GM21526 (cell line): ENCODE measurements at regions not wholly inside any gene's neighbourhood (a gene's known extent, or its start where the extent isn't known, plus 50 kb on each side); places are given as distances from the start of the nearest gene placed in this dataset.
"Not testable (repeated sequence)": the region's sequence is repeated elsewhere in the genome, so short reads cannot be mapped to it uniquely, and the experiment has no call there.

Experiments used
- ATAC-seq: cut with Tn5 transposase; IDR thresholded peaks from one replicate; pipeline ENCODE4 v1.9.1; 2021; ENCODE audit warnings: moderate library complexity; ENCODE audit not compliant: unreplicated experiment, low FRiP score

DNA sequence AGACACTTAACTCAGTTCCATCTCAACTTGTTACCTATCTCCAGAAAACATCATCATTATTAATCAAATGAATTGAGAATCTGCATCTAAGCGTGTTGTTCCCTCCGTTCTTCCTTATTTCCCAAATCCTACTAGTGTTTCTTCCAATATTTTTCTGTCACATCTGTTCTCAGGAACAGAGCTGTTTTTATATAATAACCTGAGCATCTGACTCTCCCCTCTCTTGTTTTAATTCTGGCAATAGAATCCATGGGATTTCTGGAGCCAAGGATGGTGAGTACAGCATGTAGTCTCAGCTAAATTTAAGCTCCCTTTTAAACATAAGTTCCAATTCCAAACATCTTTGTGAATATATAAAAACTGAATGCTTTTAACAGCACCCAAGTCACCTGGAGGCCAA lies 558.3 kb downstream of the DTWD2 start:
- ATAC-seq: no peak

DNA sequence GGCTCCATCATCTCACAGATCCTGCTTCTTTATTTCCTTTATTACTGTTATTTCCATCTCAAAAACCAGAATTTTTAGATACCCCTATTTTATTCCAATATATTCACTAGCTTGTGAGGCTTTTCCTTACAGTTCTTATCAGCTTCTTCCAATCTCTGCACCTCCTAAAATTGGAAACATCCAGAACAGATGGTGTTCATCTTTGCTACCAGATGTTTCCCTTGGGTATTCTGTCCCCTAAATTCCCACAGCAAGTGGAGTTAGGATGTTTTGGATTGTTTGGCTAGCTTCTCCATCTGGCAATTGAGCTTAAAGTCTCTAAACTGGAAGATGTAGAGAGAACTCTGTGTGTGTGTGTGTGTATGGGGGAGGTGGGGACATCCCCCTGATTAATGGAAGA lies 580.4 kb downstream of the DTWD2 start:
- ATAC-seq: no peak

DNA sequence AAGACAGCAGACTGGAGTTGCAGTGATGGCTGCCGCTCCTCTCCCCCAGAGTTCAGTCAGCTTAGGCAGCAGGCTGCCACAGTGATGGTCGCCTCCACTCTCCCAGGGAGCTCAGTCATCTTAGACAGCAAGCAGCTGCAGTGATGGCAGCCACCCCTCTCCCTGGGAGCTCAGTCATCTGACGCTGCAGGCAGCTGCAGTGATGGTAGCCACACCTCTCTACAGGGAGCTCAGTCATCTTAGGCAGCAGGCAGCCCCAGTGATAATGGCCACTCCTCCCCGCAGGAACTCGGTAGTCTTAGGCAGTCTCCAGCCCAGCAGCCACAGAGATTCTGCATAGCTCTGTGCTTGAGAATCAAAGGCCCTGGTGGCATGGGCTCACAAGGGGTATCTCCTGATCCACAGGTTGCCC lies 582.7 kb downstream of the DTWD2 start:
- no peak for ATAC-seq

DNA sequence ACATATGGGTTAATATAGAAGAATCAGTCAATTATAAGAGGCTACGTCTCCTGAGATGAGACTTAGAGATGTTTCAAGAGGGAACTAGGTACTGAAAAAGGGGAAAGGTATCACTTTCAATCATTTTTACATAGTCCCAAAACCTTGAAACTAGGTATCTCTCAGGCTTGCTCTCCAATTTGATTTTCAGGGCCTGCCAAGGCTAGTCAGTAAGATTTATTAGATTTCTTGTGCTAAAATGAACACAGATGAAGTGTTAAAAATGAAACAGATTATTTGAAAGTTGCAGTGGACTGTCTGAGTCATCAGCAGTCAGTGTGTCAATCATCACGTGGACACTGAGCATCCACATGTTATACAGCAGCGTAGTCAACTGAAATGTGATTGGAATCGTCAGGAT lies 591.1 kb downstream of the DTWD2 start:
- no peak for ATAC-seq

DNA sequence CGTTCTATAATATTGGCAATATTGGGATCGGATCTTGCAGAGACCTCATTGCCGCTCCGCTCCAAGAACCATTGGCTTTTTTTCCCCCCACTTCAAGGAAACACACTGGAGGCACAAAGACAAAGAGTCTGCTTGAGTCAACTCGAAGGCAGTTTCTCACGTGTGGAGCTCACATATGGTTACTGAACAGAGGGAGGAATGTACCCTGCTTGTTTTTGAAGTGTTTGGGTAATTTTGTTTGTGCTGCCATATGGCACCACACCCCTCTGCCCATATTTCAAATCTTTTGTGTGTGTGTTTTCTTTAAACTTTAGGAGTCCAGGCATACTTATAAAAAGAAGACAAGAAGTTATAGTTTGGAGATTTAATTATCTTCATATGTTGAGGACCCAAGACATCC lies 595.9 kb downstream of the DTWD2 start:
- no peak for ATAC-seq

DNA sequence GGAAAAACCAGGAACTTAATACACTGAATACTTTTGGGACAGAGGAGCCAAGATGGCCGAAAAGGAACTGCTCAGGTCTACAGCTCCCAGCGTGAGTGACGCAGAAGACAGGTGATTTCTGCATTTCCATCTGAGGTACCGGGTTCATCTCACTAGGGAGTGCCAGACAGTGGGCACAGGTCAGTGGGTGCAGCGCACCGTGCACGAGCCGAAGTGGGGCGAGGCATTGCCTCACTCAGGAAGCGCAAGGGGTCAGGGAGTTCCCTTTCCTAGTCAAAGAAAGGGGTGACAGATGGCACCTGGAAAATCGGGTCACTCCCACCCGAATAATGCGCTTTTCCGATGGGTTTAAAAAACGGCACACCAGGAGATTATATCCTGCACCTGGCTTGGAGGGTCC lies 605.4 kb downstream of the DTWD2 start:
- not testable (repeated sequence) for ATAC-seq

DNA sequence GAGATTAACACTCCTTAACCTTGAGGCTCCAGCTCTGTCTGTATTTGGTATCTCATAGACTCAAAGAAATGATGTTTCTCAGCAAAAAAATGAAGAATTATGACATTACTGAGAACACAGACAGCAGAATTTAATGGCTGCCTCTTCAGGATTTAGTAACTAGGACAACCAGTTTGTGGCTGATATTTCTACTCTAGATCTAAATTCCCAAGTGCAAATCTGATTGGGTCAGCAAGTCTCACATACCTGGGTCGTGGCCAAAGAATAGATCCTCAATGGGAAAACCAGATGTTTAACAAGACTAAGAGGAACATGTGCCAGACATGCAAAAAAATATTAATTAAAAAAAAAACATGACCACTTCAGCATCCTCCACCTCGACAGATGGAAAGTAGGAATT lies 608.9 kb downstream of the DTWD2 start:
- ATAC-seq: no peak

DNA sequence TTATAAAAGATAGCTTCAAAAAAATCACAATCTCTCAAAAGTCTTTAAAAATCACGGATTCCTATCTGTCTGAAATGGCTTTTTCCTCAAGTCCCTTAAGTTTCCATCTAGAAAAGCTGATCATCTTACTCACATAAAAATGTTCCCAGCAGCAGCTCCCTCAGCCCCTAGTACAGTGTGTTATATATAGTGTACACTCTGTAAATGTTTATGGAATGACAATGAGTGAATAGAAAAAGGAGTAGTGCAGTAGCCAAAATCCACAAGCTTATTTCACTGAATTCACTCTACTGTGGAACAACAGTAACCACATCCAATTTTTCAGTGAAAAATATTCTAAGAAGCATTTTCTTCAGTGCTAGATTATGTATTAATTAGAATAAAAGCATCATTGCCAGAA lies 609.4 kb downstream of the DTWD2 start:
- ATAC-seq: no peak

DNA sequence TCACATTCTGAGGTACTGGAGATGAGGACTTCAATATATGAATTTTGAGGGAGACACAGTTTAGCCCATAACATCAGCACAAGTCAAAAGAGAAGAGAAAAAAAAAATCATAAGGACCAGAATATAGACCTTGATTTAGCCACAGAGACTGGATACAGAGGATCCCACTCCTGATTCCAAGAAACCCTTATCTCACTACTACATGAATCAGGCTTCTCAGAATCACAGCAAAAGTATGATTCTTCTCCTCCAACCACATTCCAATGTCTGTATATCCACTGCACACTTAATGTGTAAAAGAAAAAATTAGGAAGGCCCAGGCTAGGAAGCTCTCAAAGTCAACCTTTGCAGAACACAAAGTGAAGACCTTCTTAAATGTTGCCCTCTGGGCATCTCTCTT lies 610.9 kb downstream of the DTWD2 start:
- no peak for ATAC-seq

DNA sequence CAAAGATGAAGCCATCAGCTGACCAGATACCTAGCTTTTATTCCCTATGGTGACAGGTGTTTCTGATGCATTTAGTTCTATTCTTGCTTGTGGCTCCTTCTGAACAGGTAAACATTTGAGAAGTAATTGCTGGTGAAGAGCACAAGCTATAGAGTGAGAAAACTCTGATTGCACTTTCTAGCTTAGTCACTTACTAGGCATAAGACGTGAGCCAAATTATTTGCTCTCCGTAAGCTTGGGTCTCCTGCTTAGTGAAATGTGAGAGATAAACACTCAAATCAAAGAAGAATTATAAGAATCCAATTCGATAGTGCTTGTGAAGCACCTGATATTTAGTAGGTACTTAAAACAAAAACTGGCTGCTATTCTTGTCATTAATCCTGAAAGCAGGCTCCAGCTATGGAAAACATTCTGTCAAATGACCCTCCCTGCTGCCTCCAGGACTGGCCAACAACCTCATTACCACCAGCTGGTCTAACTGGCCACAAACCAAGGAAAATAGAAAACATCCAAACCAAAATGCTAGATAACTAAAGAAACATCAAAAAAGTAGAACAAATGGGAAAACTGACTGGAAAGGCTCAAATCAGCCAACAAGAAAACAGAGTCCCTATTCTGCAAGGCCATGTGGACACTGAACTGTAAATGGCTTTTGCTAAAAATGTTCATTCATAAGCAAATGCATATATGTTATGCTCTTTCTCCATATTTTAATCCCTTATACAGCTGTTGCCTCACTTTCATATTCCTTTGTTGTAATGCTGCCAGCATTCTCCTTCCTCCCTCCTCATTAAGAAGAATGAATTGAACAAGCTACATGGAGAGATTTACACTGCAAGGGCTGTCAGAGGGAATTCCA lies 616.1 kb downstream of the DTWD2 start:
- no peak for ATAC-seq

DNA sequence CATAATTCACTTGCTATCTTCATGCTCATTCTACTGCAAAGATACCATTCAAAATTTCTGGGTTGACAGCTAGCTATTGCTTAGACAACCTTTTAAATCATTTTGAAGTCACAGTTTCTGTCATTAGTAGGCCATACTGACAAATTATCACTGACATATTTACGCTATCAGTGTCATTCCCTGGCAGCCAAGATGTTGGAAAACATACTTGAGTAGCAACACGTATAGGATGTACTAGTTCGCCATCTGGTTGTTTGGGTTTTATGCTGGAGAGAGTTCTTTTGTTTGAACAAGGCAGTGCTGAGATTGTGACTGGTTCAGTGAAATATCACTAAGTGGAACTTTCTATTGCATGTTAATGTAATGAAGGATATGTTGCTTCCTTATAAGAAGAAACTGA lies 621.9 kb downstream of the DTWD2 start:
- ATAC-seq: no peak

DNA sequence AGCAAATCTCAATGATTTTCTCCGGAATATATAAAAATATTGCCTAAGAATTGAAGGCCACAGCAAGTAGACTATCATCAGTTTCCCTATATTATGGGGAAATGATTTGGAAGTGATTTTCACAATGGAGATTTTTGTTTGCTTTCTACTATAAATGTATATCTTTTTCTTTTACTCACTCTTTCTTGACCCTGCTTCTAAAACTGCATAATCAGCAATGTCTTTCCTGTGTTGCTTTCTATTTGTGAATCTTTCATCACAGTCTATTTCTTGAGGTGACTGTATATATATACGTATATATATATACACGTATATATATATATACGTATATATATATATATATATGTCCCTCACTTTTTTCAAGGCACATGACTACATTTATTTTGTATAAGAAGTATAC lies 622.6 kb downstream of the DTWD2 start:
- ATAC-seq: no peak

DNA sequence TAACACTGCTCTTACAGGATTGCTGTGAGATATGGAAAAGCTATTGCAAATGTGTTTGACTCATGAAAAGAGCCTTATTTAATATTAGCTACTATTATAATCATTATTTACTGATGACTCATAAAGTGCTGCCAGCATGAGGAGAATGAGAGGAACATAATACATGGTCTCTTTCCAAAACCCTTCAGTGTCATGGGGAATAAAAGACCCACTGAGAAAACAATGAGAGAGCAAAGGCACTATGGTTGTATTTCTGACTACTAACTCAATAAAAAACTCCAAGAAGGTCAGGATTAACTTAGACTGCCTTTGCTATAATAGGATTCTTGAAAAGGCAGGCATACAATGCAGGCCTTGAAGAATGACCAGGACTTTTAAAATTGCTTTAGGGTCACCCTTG lies 633.5 kb downstream of the DTWD2 start:
- ATAC-seq: no peak

DNA sequence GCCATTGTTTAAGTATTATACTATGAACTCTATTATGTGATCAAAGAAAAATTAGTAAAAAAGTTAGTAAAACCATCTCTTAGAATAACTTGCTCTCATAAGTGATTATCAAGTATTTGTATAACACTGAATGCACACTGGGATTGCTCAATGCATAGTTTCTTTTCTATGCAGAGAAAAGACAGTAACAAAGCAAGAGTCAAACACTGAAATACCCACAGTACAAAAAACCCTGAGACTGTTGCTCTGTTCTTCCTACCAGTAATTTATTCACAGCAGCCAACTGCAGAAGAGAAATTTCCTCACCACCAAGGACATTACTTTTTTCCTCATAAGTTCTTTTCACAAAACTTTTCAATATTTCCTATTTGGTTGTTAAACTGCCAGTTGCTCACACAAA lies 634.4 kb downstream of the DTWD2 start:
- no peak for ATAC-seq

DNA sequence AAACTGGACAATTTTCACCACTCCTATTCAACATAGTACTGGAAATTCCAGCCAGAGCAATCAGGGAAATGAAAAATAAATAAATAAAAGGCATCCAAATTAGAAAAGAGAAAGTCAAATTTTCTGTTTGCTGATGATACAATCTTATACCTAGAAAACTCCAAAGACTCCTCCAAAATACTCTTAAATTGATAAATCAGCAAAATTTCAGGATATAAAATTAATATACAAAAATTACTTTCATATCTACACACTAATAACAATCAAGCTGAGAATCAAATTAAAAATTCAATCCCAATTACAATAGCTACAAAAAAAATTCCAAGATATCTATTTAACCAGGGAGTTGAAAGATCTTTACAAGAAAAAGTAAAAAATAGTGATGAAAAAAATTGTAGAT lies 651.9 kb downstream of the DTWD2 start:
- no peak for ATAC-seq

DNA sequence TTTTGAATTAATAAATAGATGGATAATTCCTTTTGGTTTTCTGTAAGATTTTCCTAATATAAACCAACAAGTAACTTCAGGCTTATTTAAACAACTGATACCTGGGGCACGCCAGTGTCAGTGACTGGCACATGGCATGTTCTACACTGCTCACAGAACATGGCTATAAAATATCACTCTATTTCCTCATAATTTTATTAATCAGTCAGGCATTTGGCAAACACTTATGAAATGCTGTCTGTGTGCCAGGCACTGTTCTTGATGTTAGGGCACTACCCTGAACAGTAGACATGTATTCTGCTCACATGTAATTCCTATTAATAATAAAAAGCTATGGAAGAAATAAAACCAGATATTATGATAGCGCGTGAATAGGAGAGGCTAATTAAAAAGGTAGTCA lies 661.0 kb downstream of the DTWD2 start:
- no peak for ATAC-seq

DNA sequence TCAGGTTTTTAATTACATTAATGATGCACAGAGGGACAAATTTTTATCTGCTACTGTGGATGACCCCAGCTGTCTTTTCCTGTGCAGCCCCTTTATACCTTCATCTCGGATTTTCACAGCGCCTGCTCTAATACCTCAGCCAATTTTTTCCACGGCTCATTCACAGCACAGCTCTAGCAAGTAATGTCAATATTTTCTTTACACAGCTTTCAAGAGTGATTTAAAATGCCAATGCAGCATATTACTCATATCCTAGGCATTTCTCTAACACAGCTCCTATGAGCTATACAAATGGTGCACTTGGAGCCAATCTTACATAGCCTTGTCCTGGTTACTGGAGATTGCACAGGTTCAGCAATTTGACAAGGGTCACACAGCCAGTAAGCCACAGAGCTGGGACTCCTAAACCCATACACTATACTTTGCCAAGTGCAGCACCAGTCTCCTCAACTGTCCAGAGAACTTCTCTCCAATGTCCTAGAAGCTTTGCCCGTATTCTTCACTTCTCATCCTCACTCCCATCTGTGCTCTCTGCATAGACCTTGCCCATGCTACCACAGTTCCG lies 661.8 kb downstream of the DTWD2 start:
- ATAC-seq: no peak

DNA sequence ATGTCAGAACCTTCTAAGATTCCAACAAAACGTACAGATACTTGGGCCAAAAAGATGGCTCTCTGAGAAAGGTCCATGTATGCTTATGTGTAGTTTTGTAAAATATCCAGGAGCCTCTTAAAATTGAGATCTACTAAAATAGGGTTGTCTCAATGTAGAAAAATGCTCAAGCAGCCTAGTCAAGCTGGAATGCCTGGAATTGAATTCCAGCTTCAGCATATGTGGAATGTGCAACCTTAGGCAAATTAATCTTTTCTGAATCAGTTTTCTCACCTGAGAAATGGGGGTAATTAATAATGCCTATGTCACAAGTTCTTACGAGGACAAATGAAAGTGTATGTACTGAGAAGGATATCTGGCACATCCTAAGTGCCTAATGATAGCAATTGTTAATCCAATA lies 662.4 kb downstream of the DTWD2 start:
- ATAC-seq: no peak

DNA sequence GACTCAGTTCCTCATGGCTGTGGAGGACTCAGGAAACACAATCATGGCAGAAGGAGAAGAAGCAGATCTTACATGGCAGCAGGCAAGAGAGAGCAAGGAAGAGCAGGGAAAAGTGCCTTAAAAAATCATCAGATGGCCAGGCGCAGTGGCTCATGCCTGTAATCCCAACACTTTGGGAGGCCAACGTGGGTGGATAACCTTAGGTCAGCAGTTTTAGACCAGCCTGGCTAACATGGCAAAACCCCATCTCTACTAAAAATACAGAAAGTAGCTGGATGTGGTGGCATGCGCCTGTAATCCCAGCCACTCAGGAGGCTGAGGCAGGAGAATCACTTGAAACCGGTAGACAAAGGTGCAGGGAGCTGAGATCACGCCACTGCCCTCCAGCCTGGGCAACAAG lies 664.6 kb downstream of the DTWD2 start:
- ATAC-seq: not testable (repeated sequence)

DNA sequence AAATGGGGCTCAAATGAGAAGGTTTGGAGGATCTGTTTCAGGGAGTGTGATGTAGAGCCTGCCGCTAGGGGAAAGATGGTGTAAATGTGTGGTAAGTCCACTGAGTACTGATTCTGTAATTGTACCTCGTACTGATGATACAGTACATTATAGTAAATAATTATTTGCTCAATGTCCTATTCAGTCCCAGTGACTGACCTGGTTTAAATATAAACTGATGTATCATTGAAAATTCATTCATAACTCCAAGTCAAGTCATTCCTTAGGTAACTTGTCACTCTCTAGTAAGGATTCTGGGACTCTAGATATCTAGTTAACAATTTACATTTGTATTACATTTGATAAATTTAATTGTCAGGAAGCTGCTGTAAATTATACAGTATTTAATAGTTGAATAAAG lies 667.3 kb downstream of the DTWD2 start:
- no peak for ATAC-seq

DNA sequence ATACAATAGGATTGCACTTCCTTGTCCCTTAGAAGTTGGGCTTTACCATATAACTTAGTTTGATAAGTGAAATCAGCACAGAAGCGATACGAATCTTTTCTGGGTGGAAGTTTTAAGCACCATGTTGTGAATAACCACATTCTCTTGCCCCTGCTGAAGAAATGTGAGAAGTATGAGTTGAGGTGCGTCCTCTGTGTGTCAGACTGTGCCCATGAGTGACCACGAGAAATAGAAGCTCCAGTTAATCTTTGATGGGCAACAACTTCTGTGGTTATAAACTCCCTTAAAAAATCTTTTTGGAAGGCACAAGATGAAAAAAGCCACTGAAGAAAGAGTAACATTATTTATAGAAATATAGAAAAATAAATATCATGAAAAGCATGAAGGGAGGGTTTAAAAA lies 668.2 kb downstream of the DTWD2 start:
- no peak for ATAC-seq

DNA sequence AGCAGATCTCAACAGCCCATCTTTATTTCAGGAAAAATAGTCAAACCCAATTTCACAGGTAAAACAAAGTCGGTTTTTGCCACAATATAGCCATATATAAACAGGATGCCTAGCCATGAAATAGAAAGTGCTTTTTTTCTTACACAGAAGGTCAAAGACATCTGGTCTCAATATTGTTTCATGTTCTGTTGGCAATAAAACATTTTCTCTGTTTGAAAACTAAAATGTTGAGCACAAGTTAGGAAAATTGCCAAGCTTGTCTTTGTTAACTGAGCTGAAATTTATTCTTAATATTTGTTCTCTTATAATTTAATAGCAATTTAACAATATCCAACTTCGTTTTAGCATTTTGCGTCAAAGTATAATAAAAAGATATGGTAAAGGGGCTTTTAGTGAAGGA lies 673.4 kb downstream of the DTWD2 start:
- ATAC-seq: no peak
